ENCODE measurements at regions not wholly inside any gene's neighbourhood (a gene's known extent, or its start where the extent isn't known, plus 50 kb on each side); places are given as distances from the start of the nearest gene placed in this dataset.
"Not testable (repeated sequence)": the region's sequence is repeated elsewhere in the genome, so short reads cannot be mapped to it uniquely, and the experiment has no call there.

DNA sequence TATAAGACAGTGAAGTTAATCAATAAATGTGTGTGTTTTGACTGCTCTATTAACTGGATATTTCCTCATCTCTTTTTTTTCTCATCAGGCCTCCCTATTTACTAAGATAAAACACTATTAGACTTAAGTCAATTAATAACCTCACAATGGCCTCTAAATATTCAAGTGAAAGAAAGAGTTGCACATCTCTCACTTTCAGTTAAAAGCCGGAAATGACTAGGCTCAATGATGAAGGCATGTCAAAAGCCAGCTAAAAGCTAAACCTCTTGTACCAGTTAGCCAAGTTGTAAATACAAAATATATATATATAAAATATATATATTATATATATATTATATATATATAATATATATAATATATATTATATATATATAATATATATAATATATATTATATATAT, 127.0 kb upstream of the MEOX2 start:
- DNase-seq (ENCODE audit: low read depth), result no peak

DNA sequence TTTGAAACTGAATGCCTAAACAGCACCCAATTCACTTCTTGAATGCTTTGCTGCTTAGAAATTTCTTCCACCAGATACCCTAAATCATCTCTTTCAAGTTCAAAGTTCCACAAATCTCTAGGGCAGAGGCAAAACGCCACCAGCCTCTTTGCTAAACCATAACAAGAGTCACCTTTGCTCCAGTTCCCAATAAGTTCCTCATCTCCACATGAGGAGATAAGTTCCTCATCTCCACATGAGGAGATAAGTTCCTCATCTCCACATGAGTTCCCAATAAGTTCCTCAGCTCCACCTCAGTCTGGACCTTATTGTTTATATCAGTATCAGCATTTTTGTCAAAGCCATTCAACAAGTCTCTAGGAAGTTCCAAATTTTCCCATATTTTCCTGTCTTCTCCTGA, 123.9 kb upstream of the MEOX2 start:
- not testable (repeated sequence) for DNase-seq (ENCODE audit: low read depth)

GRCh38 chr7:15809936-15810335, 123.5 kb upstream of the MEOX2 start:
- not testable (repeated sequence) for DNase-seq (ENCODE audit: low read depth)

- no peak for DNase-seq (ENCODE audit: low read depth)
These were observed 119.4 kb upstream of the MEOX2 start for GRCh38 chr7:15805891-15806290.

DNA sequence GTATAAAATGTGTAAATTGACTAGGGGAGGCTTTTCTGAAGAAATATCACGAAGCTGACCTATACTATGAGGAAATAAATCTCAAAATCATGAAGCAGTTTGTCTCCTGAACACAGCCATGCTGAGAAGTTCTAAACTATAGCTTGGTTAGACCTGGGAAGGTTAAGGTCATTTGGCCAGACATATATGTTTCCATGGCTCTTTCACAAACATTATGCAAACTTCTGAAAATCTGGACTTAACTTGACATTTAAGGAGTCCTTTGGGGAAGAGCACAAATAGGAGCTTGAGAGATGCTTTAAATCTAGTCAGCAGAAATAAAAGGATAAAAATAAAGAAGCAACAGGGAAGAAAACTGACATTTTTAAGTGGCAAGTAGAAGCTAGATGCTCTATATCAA, 115.9 kb upstream of the MEOX2 start:
- no peak for DNase-seq (ENCODE audit: low read depth)

GRCh38 chr7:15801551-15801950, 115.1 kb upstream of the MEOX2 start:
- peak; percentile 75 for DNase-seq (ENCODE audit: low read depth)

- DNase-seq (ENCODE audit: low read depth), result peak; percentile 9
These were observed 114.6 kb upstream of the MEOX2 start for GRCh38 chr7:15801041-15801440.

GRCh38 chr7:15798081-15798480, 111.6 kb upstream of the MEOX2 start:
- no peak for DNase-seq (ENCODE audit: low read depth)

- no peak for DNase-seq (ENCODE audit: low read depth)
These were observed 108.9 kb upstream of the MEOX2 start for GRCh38 chr7:15795393-15795792.

- DNase-seq (ENCODE audit: low read depth), result no peak
These were observed 108.3 kb upstream of the MEOX2 start for GRCh38 chr7:15794801-15795200.

GRCh38 chr7:15784694-15785030, 98.2 kb upstream of the MEOX2 start:
- DNase-seq (ENCODE audit: low read depth), result no peak

GRCh38 chr7:15783987-15784693, 97.7 kb upstream of the MEOX2 start:
- no peak for DNase-seq (ENCODE audit: low read depth)

DNA sequence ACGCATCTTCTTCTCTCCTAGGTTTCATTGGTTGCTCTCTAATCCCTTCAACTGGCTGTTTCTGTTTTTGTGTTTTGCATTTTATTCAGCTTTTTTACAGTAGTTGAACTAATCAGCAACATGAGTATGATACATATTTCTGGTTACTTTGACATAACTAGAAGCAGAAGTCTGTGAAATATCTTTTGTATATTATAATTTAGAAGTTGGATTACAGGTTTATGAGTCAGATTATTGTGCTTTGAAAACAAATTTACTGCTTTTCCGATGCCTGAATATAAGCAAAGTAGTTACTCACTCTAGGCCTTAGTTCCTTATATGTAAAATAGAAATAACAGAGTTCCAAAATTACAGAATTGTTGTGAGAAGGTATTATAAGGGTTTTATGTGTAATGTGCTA, 96.2 kb upstream of the MEOX2 start:
- no peak for DNase-seq (ENCODE audit: low read depth)

GRCh38 chr7:15781944-15782343, 95.5 kb upstream of the MEOX2 start:
- DNase-seq (ENCODE audit: low read depth), result no peak

- DNase-seq (ENCODE audit: low read depth), result peak; percentile 62
These were observed 93.8 kb upstream of the MEOX2 start for GRCh38 chr7:15780271-15780670.

GRCh38 chr7:15778191-15778590, 91.7 kb upstream of the MEOX2 start:
- no peak for DNase-seq (ENCODE audit: low read depth)

DNA sequence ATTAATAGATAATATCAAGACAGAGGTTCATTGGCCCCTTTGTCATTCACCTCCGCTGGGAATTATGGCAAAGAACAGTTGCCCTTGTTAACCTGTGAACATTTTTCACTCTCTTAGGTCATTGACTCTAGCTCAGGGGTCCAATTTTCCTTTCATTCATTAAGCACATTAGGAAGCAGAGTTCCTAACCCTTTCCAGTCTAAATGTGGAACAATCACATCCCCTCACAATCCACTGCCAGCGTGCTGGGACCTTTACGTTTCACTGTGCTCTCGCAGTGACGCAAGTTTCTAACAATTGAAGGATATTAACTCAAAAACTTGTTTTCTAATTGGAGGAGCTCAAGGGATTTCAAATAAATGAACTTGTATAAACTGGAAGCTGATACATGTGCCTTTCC, 79.3 kb upstream of the MEOX2 start:
- no peak for DNase-seq (ENCODE audit: low read depth)

DNA sequence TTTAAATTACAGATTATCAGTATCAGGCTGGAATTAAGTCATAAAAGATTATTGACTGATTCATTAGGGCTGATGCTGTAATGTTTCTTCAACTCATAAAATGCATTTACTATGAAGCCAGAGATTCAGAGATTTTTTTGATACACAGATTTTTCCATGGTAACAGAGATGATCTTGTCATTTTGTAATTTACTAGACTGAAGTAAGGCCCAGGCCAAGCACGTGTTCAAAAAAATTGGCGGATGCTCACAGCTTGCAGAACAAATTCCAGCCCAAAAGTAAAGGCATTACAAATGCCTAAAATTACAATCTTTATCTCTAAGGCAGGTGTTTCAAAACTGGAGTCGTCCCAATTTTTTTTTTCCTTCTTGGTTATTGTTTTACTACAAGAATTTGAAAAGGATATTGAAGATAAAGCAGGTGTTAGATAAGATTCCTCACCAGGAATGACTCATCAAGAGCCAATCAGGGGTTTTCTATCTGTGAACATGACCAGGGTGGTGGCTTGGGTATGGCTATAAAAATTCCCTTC, 78.4 kb upstream of the MEOX2 start:
- DNase-seq (ENCODE audit: low read depth), result no peak

GRCh38 chr7:15764010-15764409, 77.5 kb upstream of the MEOX2 start:
- no peak for DNase-seq (ENCODE audit: low read depth)

DNA sequence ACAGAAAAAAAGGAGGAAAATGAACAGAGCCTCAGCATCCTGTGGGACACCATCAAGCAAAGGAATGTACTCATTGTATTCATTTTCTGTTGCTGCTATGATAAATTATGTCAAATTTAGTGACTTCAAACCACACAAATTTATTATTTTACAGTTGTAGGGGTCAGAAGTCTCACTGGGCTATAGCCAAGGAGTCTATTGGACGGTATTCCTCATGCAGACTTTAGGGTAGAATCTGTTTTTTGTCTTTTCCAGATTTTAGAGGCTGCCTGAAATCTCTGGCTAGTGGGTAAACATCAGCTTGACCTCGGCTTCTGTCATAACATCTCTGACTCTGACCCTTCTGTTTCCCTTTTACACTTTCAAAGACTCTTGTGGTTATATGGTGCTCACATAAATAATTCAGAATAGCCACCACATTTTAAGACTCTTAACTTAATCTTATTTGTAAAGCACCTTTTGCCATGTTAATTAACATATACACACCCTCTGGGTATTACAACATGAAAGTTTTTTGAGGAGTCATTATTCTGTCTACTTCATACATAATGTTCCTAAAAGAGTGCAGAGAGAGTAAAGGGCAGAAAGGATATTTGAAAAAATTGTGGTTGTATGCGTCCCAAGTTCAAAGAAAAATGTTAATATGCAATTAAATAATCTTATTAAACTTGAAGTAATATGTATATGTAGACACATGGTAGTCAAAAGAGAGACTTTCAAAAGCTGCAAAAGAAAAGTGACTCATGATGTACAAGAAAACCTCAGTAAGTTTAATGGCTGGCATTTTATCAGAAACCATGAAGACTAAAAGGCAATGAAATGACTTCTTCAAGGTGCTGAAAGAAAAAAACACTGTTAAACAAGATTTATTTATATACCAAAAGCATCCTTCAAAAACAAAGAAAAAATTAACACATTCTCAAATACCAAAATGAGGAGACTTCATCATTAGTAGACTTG, 70.8 kb upstream of the MEOX2 start:
- peak; percentile 48 for DNase-seq (ENCODE audit: low read depth)

- DNase-seq (ENCODE audit: low read depth), result peak; percentile 84
These were observed 68.6 kb upstream of the MEOX2 start for GRCh38 chr7:15755061-15755460.

DNA sequence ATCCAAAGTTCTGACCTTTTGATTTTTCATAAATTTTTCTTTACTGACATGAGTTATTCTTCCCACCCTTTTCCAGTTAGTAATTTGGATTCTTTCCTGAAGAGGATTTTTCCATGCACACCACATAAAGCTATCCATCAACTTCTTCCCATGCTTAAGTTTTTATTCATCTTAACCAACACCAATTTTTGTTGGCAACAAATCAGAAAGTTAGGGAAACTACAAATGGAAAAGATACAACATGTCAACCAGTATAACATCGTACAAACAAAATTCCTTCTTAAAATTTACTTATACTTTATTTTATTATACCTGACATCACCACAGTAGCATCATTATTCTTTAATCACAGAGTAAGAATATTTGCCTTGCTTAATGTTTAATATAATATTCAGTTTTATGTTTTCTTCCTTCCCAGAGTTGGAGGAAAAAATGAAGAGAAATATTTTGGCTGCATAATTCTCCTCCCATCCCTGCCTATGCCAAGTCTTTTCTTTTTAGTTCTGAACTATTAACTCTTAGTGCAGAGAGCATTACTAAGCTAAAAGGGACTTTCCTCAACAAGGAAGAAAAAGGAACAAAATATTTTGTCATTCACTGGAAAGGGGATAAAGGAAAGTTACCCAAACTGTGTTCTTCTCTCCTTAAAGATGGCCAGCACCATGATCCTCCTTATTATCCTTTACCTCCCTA, 67.5 kb upstream of the MEOX2 start:
- DNase-seq (ENCODE audit: low read depth), result peak; percentile 56

DNA sequence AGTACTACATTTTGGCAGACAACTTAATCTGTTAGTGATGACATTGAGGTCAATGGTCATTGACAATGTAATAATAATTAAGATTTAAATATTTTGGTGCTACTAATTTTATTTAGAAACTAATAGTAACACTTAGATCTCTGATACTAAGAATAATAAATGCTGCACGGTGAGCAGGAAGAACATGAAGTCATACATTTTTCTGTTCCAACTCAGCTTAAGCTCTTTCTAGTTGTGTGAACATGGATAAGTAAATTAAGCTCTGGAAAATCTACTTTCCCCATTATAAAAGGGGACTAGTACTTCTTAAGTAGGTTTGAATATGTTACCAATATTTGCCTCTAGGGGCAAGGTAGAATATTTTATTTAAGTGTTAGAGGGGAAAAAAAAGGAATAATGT, 65.9 kb upstream of the MEOX2 start:
- DNase-seq (ENCODE audit: low read depth), result no peak

Measured in EH (cell line).